SK-N-SH treated with all-trans-retinoic acid at 6 μM for 48 hours (cell line): ENCODE measurements at regions not wholly inside any gene's neighbourhood (a gene's known extent, or its start where the extent isn't known, plus 50 kb on each side); places are given as distances from the start of the nearest gene placed in this dataset.

Experiments used
- ATAC-seq: fragments of 200-7000 bp; cut with Tn5 transposase; 3 replicates; pipeline ENCODE4 v1.9.1; 2020; ENCODE audit warnings: mild to moderate bottlenecking, moderate library complexity
- ARNTL ChIP-seq: fragments of 450-650 bp; formaldehyde crosslinking; IDR thresholded peaks from 2 replicates; pipeline ENCODE4 v1.5.0; 2020; ENCODE audit warnings: low read depth, mild to moderate bottlenecking, moderate library complexity, borderline replicate concordance
- BACH2 ChIP-seq: fragments of 250-450 bp; sonication (Bioruptor Pico); IDR thresholded peaks from 2 replicates; pipeline ENCODE4 v1.9.0; 2021; ENCODE audit warnings: mild to moderate bottlenecking, borderline replicate concordance
- CSDC2 ChIP-seq: fragments of 250-450 bp; sonication (Bioruptor Pico); IDR thresholded peaks from 2 replicates; pipeline ENCODE4 v1.5.0; 2020; ENCODE audit warnings: mild to moderate bottlenecking, moderate library complexity
- ESRRG ChIP-seq: fragments of 250-450 bp; sonication (Bioruptor Pico); IDR thresholded peaks from 2 replicates; pipeline ENCODE4 v1.6.1; 2021; ENCODE audit warnings: mild to moderate bottlenecking
- GLIS3 ChIP-seq: fragments of 250-450 bp; sonication (Bioruptor Pico); IDR thresholded peaks from 2 replicates; pipeline ENCODE4 v1.5.0; 2020; ENCODE audit warnings: mild to moderate bottlenecking, moderate library complexity
- ISL1 ChIP-seq: fragments of 250-450 bp; sonication (Bioruptor Pico); IDR thresholded peaks from 2 replicates; pipeline ENCODE4 v2.1.2; 2022; ENCODE audit warnings: mild to moderate bottlenecking, moderate library complexity
- PPARA ChIP-seq: fragments of 250-450 bp; sonication (Bioruptor Pico); IDR thresholded peaks from 2 replicates; pipeline ENCODE4 v1.5.0; 2020; ENCODE audit warnings: mild to moderate bottlenecking, borderline replicate concordance
- RARB ChIP-seq: fragments of 250-450 bp; sonication (Bioruptor Pico); IDR thresholded peaks from 2 replicates; pipeline ENCODE4 v1.8.0; 2021; ENCODE audit warnings: mild to moderate bottlenecking, moderate library complexity
- SNAI2 ChIP-seq: fragments of 250-450 bp; sonication (Bioruptor Pico); IDR thresholded peaks from 2 replicates; pipeline ENCODE4 v1.5.0; 2020; ENCODE audit warnings: mild to moderate bottlenecking, moderate library complexity
- TCF4 ChIP-seq: fragments of 250-450 bp; sonication (Bioruptor Pico); IDR thresholded peaks from 2 replicates; pipeline ENCODE4 v1.8.0; 2021; ENCODE audit warnings: mild to moderate bottlenecking, moderate library complexity, borderline replicate concordance
- TOX ChIP-seq: fragments of 250-450 bp; sonication (Bioruptor Pico); IDR thresholded peaks from 2 replicates; pipeline ENCODE4 v1.8.0; 2021; ENCODE audit warnings: mild to moderate bottlenecking, moderate library complexity, borderline replicate concordance
- ZC3H10 ChIP-seq: fragments of 250-450 bp; sonication (Bioruptor Pico); IDR thresholded peaks from 2 replicates; pipeline ENCODE4 v1.5.1; 2021; ENCODE audit warnings: mild to moderate bottlenecking, moderate library complexity
- ZFP3 ChIP-seq: fragments of 250-450 bp; sonication (Bioruptor Pico); IDR thresholded peaks from 2 replicates; pipeline ENCODE4 v1.5.0; 2020; ENCODE audit warnings: mild to moderate bottlenecking, moderate library complexity
- ZFP30 ChIP-seq: fragments of 450-650 bp; formaldehyde crosslinking; IDR thresholded peaks from 2 replicates; pipeline ENCODE4 v1.5.0; 2022; ENCODE audit warnings: mild to moderate bottlenecking, moderate library complexity
- ZNF565 ChIP-seq: fragments of 450-650 bp; formaldehyde crosslinking; conservative IDR thresholded peaks from 2 replicates; pipeline ENCODE4 v1.5.0; 2020; ENCODE audit warnings: low read depth, mild to moderate bottlenecking, moderate library complexity
- ZNF70 ChIP-seq: fragments of 450-650 bp; formaldehyde crosslinking; IDR thresholded peaks from 2 replicates; pipeline ENCODE4 v1.5.0; 2020; ENCODE audit warnings: mild to moderate bottlenecking, moderate library complexity
- ZNF8 ChIP-seq: fragments of 450-650 bp; formaldehyde crosslinking; IDR thresholded peaks from 2 replicates; pipeline ENCODE4 v1.5.0; 2020; ENCODE audit warnings: mild to moderate bottlenecking, moderate library complexity
- TF ChIP-seq, protein P1 (sequence below): fragments of 250-450 bp; sonication (Bioruptor Pico); IDR thresholded peaks from 2 replicates; pipeline ENCODE4 v1.8.0; 2021; ENCODE audit warnings: low read depth, mild to moderate bottlenecking, moderate library complexity, borderline replicate concordance
- TF ChIP-seq, protein P2 (sequence below): fragments of 250-450 bp; sonication (Bioruptor Pico); IDR thresholded peaks from 2 replicates; pipeline ENCODE4 v1.5.1; 2020; ENCODE audit warnings: low read depth, mild to moderate bottlenecking, moderate library complexity
- TF ChIP-seq, protein P3 (sequence below): fragments of 250-450 bp; sonication (Bioruptor Pico); IDR thresholded peaks from 2 replicates; pipeline ENCODE4 v1.5.0; 2020; ENCODE audit warnings: mild to moderate bottlenecking, moderate library complexity
- TF ChIP-seq, protein P4 (sequence below): fragments of 250-450 bp; sonication (Bioruptor Pico); IDR thresholded peaks from 2 replicates; pipeline ENCODE4 v1.8.0; 2020; ENCODE audit warnings: mild to moderate bottlenecking, moderate library complexity, borderline replicate concordance
- TF ChIP-seq, protein P5 (sequence below): fragments of 250-450 bp; sonication (Bioruptor Pico); IDR thresholded peaks from 2 replicates; pipeline ENCODE4 v1.5.1; 2021; ENCODE audit warnings: mild to moderate bottlenecking, moderate library complexity

DNA sequence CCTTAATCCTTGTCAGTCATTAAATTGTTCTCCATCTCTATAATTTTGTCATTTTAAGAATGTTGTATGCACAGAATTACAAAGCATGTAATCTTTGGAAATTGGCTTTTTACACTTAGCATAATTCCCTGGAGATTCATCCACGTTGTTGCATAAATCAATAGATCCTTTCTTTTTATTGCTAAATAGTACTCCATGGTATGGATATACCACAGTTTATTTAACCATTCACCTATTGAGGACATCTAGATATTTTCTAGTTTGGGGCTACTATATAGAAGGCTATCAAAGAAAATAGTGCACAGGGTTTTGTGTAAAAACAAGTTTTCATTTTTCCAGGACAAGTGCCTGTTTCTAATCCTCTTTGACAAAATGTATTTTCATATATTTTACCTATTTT is 523.6 kb upstream of the KLF12 start:
- no peak for ATAC-seq
- TF ChIP-seq ZNF8 (CRISPR knock-in tag) (peak; percentile 97), ZFP3 (CRISPR knock-in tag) (no peak)

DNA sequence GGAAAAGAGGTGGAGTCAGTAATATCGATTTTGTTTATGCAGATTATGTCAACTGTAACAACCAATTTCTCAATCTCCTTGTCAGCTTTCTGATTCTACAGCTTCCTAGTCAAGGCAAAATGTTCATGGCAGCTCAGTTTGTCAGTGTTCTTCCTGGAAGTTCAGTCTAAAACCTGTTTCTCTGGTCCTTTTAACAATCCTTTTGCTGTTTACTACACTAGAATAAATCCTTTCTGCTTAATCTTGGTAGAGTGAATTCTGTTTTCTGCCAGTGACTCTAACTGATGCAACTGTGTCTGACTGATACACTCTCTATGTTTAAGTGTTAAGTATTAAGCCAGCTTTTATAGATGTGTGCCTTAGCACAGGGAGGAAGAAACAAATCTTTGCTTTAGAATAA is 516.9 kb upstream of the KLF12 start:
- TF ChIP-seq PPARA (CRISPR knock-in tag) (no peak), RARB (CRISPR knock-in tag) (no peak), ZFP30 (CRISPR knock-in tag) (no peak), ZNF565 (CRISPR knock-in tag) (no peak)
- no peak for ATAC-seq

DNA sequence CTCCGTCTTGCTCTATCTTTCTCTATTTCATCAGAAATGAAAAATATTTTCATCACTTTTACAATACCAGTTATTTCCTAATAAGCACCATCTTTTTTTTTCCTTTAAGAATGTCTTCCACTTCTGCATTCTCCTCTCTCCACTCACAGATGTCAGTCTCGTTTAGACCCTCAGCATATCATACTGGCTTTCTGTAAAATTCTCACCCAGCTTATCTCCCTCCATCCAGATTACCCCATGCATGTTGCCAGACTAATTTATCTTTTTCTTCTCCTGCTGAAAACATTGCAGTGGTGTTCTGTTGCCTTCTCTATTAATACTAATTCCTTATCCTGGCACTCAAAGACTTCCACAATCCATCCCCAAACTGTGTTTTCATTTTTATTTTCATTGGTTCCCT is 513.8 kb upstream of the KLF12 start:
- ATAC-seq = no peak
- TF ChIP-seq CSDC2 (CRISPR knock-in tag) (no peak), RARB (CRISPR knock-in tag) (no peak), PPARA (CRISPR knock-in tag) (no peak), TOX (no peak), TCF4 (no peak), GLIS3 (CRISPR knock-in tag) (no peak), ARNTL (CRISPR knock-in tag) (no peak), ZC3H10 (CRISPR knock-in tag) (no peak), ZNF70 (no peak), BACH2 (CRISPR knock-in tag) (no peak), ISL1 (CRISPR knock-in tag) (no peak), ZFP30 (CRISPR knock-in tag) (no peak), SNAI2 (no peak), ZNF8 (CRISPR knock-in tag) (no peak)
- TF ChIP-seq, protein P1, sequence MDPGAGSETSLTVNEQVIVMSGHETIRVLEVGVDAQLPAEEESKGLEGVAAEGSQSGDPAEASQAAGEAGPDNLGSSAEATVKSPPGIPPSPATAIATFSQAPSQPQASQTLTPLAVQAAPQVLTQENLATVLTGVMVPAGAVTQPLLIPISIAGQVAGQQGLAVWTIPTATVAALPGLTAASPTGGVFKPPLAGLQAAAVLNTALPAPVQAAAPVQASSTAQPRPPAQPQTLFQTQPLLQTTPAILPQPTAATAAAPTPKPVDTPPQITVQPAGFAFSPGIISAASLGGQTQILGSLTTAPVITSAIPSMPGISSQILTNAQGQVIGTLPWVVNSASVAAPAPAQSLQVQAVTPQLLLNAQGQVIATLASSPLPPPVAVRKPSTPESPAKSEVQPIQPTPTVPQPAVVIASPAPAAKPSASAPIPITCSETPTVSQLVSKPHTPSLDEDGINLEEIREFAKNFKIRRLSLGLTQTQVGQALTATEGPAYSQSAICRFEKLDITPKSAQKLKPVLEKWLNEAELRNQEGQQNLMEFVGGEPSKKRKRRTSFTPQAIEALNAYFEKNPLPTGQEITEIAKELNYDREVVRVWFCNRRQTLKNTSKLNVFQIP = no peak
- TF ChIP-seq, protein P2, sequence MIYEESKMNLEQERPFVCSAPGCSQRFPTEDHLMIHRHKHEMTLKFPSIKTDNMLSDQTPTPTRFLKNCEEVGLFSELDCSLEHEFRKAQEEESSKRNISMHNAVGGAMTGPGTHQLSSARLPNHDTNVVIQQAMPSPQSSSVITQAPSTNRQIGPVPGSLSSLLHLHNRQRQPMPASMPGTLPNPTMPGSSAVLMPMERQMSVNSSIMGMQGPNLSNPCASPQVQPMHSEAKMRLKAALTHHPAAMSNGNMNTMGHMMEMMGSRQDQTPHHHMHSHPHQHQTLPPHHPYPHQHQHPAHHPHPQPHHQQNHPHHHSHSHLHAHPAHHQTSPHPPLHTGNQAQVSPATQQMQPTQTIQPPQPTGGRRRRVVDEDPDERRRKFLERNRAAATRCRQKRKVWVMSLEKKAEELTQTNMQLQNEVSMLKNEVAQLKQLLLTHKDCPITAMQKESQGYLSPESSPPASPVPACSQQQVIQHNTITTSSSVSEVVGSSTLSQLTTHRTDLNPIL (CRISPR knock-in tag) = no peak
- TF ChIP-seq, protein P3, sequence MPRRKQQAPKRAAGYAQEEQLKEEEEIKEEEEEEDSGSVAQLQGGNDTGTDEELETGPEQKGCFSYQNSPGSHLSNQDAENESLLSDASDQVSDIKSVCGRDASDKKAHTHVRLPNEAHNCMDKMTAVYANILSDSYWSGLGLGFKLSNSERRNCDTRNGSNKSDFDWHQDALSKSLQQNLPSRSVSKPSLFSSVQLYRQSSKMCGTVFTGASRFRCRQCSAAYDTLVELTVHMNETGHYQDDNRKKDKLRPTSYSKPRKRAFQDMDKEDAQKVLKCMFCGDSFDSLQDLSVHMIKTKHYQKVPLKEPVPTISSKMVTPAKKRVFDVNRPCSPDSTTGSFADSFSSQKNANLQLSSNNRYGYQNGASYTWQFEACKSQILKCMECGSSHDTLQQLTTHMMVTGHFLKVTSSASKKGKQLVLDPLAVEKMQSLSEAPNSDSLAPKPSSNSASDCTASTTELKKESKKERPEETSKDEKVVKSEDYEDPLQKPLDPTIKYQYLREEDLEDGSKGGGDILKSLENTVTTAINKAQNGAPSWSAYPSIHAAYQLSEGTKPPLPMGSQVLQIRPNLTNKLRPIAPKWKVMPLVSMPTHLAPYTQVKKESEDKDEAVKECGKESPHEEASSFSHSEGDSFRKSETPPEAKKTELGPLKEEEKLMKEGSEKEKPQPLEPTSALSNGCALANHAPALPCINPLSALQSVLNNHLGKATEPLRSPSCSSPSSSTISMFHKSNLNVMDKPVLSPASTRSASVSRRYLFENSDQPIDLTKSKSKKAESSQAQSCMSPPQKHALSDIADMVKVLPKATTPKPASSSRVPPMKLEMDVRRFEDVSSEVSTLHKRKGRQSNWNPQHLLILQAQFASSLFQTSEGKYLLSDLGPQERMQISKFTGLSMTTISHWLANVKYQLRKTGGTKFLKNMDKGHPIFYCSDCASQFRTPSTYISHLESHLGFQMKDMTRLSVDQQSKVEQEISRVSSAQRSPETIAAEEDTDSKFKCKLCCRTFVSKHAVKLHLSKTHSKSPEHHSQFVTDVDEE (CRISPR knock-in tag) = no peak
- TF ChIP-seq, protein P4, sequence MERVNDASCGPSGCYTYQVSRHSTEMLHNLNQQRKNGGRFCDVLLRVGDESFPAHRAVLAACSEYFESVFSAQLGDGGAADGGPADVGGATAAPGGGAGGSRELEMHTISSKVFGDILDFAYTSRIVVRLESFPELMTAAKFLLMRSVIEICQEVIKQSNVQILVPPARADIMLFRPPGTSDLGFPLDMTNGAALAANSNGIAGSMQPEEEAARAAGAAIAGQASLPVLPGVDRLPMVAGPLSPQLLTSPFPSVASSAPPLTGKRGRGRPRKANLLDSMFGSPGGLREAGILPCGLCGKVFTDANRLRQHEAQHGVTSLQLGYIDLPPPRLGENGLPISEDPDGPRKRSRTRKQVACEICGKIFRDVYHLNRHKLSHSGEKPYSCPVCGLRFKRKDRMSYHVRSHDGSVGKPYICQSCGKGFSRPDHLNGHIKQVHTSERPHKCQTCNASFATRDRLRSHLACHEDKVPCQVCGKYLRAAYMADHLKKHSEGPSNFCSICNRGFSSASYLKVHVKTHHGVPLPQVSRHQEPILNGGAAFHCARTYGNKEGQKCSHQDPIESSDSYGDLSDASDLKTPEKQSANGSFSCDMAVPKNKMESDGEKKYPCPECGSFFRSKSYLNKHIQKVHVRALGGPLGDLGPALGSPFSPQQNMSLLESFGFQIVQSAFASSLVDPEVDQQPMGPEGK (CRISPR knock-in tag) = no peak

DNA sequence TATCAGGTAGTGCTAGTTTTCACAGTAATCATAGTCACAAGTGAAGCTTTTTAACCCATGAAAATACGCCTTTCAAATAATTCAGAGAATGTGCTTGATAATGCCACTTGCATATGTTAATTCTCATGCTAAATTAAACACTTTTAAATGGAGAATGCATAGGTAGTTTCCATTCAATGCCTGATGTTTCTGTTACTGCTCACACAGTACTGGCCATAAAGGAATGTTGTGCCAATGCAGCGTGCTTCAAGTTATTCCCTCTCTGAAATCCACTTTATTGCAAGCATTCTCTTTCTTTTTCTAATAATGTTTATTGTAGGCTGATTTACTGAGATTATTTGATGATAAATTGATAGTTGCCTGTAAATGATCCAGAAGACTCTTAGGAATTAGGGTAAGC is 513.0 kb upstream of the KLF12 start:
- no peak for ATAC-seq
- TF ChIP-seq, protein P2 (CRISPR knock-in tag) = no peak
- TF ChIP-seq ZNF8 (CRISPR knock-in tag) (no peak), ESRRG (CRISPR knock-in tag) (no peak), SNAI2 (no peak), ARNTL (CRISPR knock-in tag) (no peak), ZNF70 (no peak), TCF4 (no peak)
- TF ChIP-seq, protein P1 = no peak
- TF ChIP-seq, protein P5, sequence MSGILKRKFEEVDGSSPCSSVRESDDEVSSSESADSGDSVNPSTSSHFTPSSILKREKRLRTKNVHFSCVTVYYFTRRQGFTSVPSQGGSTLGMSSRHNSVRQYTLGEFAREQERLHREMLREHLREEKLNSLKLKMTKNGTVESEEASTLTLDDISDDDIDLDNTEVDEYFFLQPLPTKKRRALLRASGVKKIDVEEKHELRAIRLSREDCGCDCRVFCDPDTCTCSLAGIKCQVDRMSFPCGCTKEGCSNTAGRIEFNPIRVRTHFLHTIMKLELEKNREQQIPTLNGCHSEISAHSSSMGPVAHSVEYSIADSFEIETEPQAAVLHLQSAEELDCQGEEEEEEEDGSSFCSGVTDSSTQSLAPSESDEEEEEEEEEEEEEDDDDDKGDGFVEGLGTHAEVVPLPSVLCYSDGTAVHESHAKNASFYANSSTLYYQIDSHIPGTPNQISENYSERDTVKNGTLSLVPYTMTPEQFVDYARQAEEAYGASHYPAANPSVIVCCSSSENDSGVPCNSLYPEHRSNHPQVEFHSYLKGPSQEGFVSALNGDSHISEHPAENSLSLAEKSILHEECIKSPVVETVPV = no peak
- TF ChIP-seq, protein P3 (CRISPR knock-in tag) = no peak
